ENCODE measurements at regions not wholly inside any gene's neighbourhood (a gene's known extent, or its start where the extent isn't known, plus 50 kb on each side); places are given as distances from the start of the nearest gene placed in this dataset.

GRCh38 chr12:89949457-89950195 is 241.0 kb upstream of the ATP2B1 start:
- Histone ChIP-seq H2AFZ (ENCODE audit: low read length) (no peak overlapping the region), H3K27ac (ENCODE audit: insufficient read length, low read depth, low read length) (no peak overlapping the region), H3K4me2 (ENCODE audit: insufficient read depth, insufficient read length, low read length) (no peak overlapping the region), H3T11ph (ENCODE audit: low read length) (no peak overlapping the region), H3K14ac (ENCODE audit: insufficient read depth, low read length) (no peak overlapping the region), H2AK5ac (ENCODE audit: insufficient read length, low read length) (no peak overlapping the region), H3K4ac (ENCODE audit: low read depth, low read length) (no peak overlapping the region), H2BK12ac (ENCODE audit: insufficient read length, low read depth, low read length) (no peak overlapping the region), H3K56ac (ENCODE audit: insufficient read length, low read depth, low read length) (no peak overlapping the region), H3K4me1 (ENCODE audit: insufficient read depth, low read length) (no peaks in the 10 kb centered on the region; the same call in 1 of the 2 replicates), H3K18ac (ENCODE audit: insufficient read length, low read depth, low read length) (no peak overlapping the region), H3K23ac (ENCODE audit: insufficient read length, low read depth, low read length) (no peak overlapping the region), H3K79me2 (ENCODE audit: insufficient read depth, low read length) (no peaks in the 10 kb centered on the region), H3K79me1 (ENCODE audit: insufficient read depth, low read depth, low read length, poor library complexity, severe bottlenecking) (no peaks in the 10 kb centered on the region), H2BK15ac (ENCODE audit: low read depth, low read length) (no peak overlapping the region), H3K9ac (ENCODE audit: extremely low read depth, insufficient read length, low read length) (no peak overlapping the region), H3K27me3 (ENCODE audit: insufficient read depth, low read length) (no peaks in the 10 kb centered on the region), H4K20me1 (ENCODE audit: control insufficient read depth, insufficient read depth, insufficient read length) (no peaks in the 10 kb centered on the region), H2BK5ac (ENCODE audit: insufficient read length, low read length) (no peak overlapping the region), H2BK20ac (ENCODE audit: low read depth, low read length, poor library complexity, severe bottlenecking) (no peak overlapping the region), H4K5ac (ENCODE audit: insufficient read length, low read depth, low read length) (no peak overlapping the region), H4K91ac (ENCODE audit: insufficient read length, low read depth, low read length) (no peak overlapping the region), H3K9me3 (ENCODE audit: control insufficient read depth, low read depth, low read length) (no peaks in the 10 kb centered on the region), H3K23me2 (ENCODE audit: insufficient read length, low read depth, low read length, poor library complexity, severe bottlenecking) (no peaks in the 10 kb centered on the region), H4K8ac (replicated peaks; ENCODE audit: insufficient read length, low read depth, low read length) (no peak overlapping the region), H2BK120ac (ENCODE audit: low read depth, low read length, poor library complexity, severe bottlenecking) (no peak overlapping the region)
- peak overlapping the region in 1 of 3 experiments; percentile 11; a peak in 1 of 7 replicates for H3K27ac Mint-ChIP-seq
- no CpG with 5 or more reads among the region's 4 CpGs for WGBS (ENCODE audit: extremely low coverage, insufficient read length, low lambda C conversion rate)
- H3K27me3 Mint-ChIP-seq (ENCODE audit: low read depth): no peaks in the 10 kb centered on the region
- H3K4me1 Mint-ChIP-seq: peaks cover 21 to 31% of the 10 kb centered on the region in 2 experiments
- H3K36me3 Mint-ChIP-seq (ENCODE audit: insufficient read depth in 1 of 3, low read depth in 3 of 3): no peaks in the 10 kb centered on the region
- DNase-seq: no peak
- TF ChIP-seq CTCF (conservative IDR thresholded peaks at IDR 0.05): peak; percentile 24; the same call in 2 of the 3 replicates
- H3K4me3 Mint-ChIP-seq: no peak overlapping the region
- no peaks in the 10 kb centered on the region for H3K9me3 Mint-ChIP-seq

Data from H9 (cell line).